HG03457 (cell line): ENCODE measurements at regions not wholly inside any gene's neighbourhood (a gene's known extent, or its start where the extent isn't known, plus 50 kb on each side); places are given as distances from the start of the nearest gene placed in this dataset.

Experiments used
- ATAC-seq: cut with Tn5 transposase; IDR thresholded peaks from one replicate; pipeline ENCODE4 v1.9.1; 2021; ENCODE audit warnings: moderate number of reproducible peaks; ENCODE audit not compliant: unreplicated experiment

GRCh38 chr3:105006164-105006563 lies 360.5 kb upstream of the ALCAM start:
- no peak for ATAC-seq

- no peak for ATAC-seq
Observed at GRCh38 chr3:105013657-105014056, 353.1 kb upstream of the ALCAM start.

GRCh38 chr3:105014631-105015030 lies 352.1 kb upstream of the ALCAM start:
- no peak for ATAC-seq

- ATAC-seq: no peak
Observed at GRCh38 chr3:105022813-105023212, 343.9 kb upstream of the ALCAM start.

- ATAC-seq: no peak
Observed at GRCh38 chr3:105030211-105030610, 336.5 kb upstream of the ALCAM start.

GRCh38 chr3:105032541-105032940 lies 334.2 kb upstream of the ALCAM start:
- no peak for ATAC-seq

GRCh38 chr3:105033081-105033480 lies 333.6 kb upstream of the ALCAM start:
- ATAC-seq: no peak

GRCh38 chr3:105039004-105039403 lies 327.7 kb upstream of the ALCAM start:
- ATAC-seq: no peak

- no peak for ATAC-seq
Observed at GRCh38 chr3:105040026-105040622, 326.6 kb upstream of the ALCAM start.

GRCh38 chr3:105042586-105042985 lies 324.1 kb upstream of the ALCAM start:
- ATAC-seq: no peak

- no peak for ATAC-seq
Observed at GRCh38 chr3:105051111-105051510, 315.6 kb upstream of the ALCAM start.

- ATAC-seq: no peak
Observed at GRCh38 chr3:105051972-105052371, 314.7 kb upstream of the ALCAM start.

- ATAC-seq: no peak
Observed at GRCh38 chr3:105062853-105063252, 303.9 kb upstream of the ALCAM start.

GRCh38 chr3:105065895-105066839 lies 300.5 kb upstream of the ALCAM start:
- no peak for ATAC-seq

- no peak for ATAC-seq
Observed at GRCh38 chr3:105067361-105067760, 299.3 kb upstream of the ALCAM start.

GRCh38 chr3:105077060-105077822 lies 289.5 kb upstream of the ALCAM start:
- no peak for ATAC-seq

GRCh38 chr3:105083945-105084344 lies 282.8 kb upstream of the ALCAM start:
- ATAC-seq: no peak

GRCh38 chr3:105085506-105085905 lies 281.2 kb upstream of the ALCAM start:
- ATAC-seq: no peak

GRCh38 chr3:105093371-105094252 lies 273.1 kb upstream of the ALCAM start:
- no peak for ATAC-seq

- no peak for ATAC-seq
Observed at GRCh38 chr3:105094588-105094987, 272.1 kb upstream of the ALCAM start.

- ATAC-seq: no peak
Observed at GRCh38 chr3:105096071-105096470, 270.6 kb upstream of the ALCAM start.
